ENCODE measurements at regions not wholly inside any gene's neighbourhood (a gene's known extent, or its start where the extent isn't known, plus 50 kb on each side); places are given as distances from the start of the nearest gene placed in this dataset.

GRCh38 chr15:92324101-92324963 is 69.3 kb upstream of the ST8SIA2 start:
- no peak for TF ChIP-seq CTCF (IDR thresholded peaks at IDR 0.05; ENCODE audit: extremely low read depth, insufficient read depth, missing control alignments)
- no peak for DNase-seq (ENCODE audit: low spot score)
- in situ Hi-C loops (cut with MboI; ENCODE audit: low pct_unique_long_range_greater_than_20kb, low sequenced_read_pairs, unreplicated experiment): no loop called here

GRCh38 chr15:92326236-92326635 is 67.4 kb upstream of the ST8SIA2 start:
- DNase-seq (ENCODE audit: low spot score): no peak
- TF ChIP-seq CTCF (IDR thresholded peaks at IDR 0.05; ENCODE audit: extremely low read depth, insufficient read depth, missing control alignments): no peak
- in situ Hi-C loops (cut with MboI; ENCODE audit: low pct_unique_long_range_greater_than_20kb, low sequenced_read_pairs, unreplicated experiment): no loop called here

GRCh38 chr15:92327033-92327432 is 66.6 kb upstream of the ST8SIA2 start:
- in situ Hi-C loops (cut with MboI; ENCODE audit: low pct_unique_long_range_greater_than_20kb, low sequenced_read_pairs, unreplicated experiment): no loop called here
- no peak for TF ChIP-seq CTCF (IDR thresholded peaks at IDR 0.05; ENCODE audit: extremely low read depth, insufficient read depth, missing control alignments)
- DNase-seq (ENCODE audit: low spot score): no peak

GRCh38 chr15:92328207-92328606 is 65.5 kb upstream of the ST8SIA2 start:
- no peak for TF ChIP-seq CTCF (IDR thresholded peaks at IDR 0.05; ENCODE audit: extremely low read depth, insufficient read depth, missing control alignments)
- in situ Hi-C loops (cut with MboI; ENCODE audit: low pct_unique_long_range_greater_than_20kb, low sequenced_read_pairs, unreplicated experiment): no loop called here
- no peak for DNase-seq (ENCODE audit: low spot score)

- TF ChIP-seq CTCF (IDR thresholded peaks at IDR 0.05; ENCODE audit: extremely low read depth, insufficient read depth, missing control alignments): no peak
- in situ Hi-C loops (cut with MboI; ENCODE audit: low pct_unique_long_range_greater_than_20kb, low sequenced_read_pairs, unreplicated experiment): no loop called here
- DNase-seq (ENCODE audit: low spot score): no peak
These were observed 61.4 kb upstream of the ST8SIA2 start for GRCh38 chr15:92332125-92332899.

- TF ChIP-seq CTCF (IDR thresholded peaks at IDR 0.05; ENCODE audit: extremely low read depth, insufficient read depth, missing control alignments): no peak
- in situ Hi-C loops (cut with MboI; ENCODE audit: low pct_unique_long_range_greater_than_20kb, low sequenced_read_pairs, unreplicated experiment): no loop called here
- no peak for DNase-seq (ENCODE audit: low spot score)
These were observed 60.0 kb upstream of the ST8SIA2 start for GRCh38 chr15:92333709-92334108.

Data from GM13977 (cell line).